Neural cell (in vitro differentiated cells): ENCODE measurements at regions not wholly inside any gene's neighbourhood (a gene's known extent, or its start where the extent isn't known, plus 50 kb on each side); places are given as distances from the start of the nearest gene placed in this dataset.

Experiments used
- EP300 ChIP-seq: fragments of 450-650 bp; conservative IDR thresholded peaks from 2 replicates; pipeline ENCODE4 v1.6.1; 2014; ENCODE audit warnings: antibody characterized with exemption, mild to moderate bottlenecking, moderate library complexity; ENCODE audit not compliant: poor library complexity, severe bottlenecking
- POLR2AphosphoS5 ChIP-seq: IDR thresholded peaks from 2 replicates; pipeline ENCODE4 v1.6.1; 2012

DNA sequence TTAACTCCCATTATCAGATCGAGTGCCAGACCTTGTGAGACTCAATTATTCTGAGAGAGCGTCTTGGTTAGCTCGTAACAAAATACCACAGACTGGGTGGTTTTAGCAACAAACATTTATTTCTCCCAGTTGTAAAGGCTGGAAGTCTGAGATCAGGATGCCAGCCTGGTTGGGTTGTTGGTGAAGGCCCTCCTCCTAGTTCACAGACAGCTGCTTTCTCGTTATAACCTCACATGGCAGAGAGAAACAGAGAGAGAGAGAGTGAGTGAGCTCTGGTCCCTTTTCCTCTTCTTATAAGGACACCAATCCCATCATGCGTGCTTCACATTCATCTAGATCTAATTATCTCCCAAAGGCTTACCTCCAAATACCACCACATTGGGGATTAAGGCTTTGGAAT is 114.2 kb upstream of the SLC24A2 start:
- TF ChIP-seq EP300 (no peak), POLR2AphosphoS5 (no peak)
